GM12892 (cell line): ENCODE measurements at regions not wholly inside any gene's neighbourhood (a gene's known extent, or its start where the extent isn't known, plus 50 kb on each side); places are given as distances from the start of the nearest gene placed in this dataset.

Source experiments
- DNase-seq: peaks from one replicate; pipeline ENCODE4 v3.0.0; 2011; ENCODE audit not compliant: insufficient read length
- FAIRE-seq: peaks from 2 replicates; lab custom pipeline; 2011; peaks lifted over from hg19 to GRCh38; lab: Jason Lieb, UNC
- POLR2A ChIP-seq: IDR thresholded peaks from 2 replicates; pipeline ENCODE4 v1.6.1; 2011; ENCODE audit warnings: low read depth, low read length, control low read depth
- POLR2AphosphoS5 ChIP-seq: IDR thresholded peaks from 2 replicates; pipeline ENCODE4 v1.6.1; 2011; ENCODE audit warnings: low read depth, low read length, control low read depth
- TAF1 ChIP-seq: IDR thresholded peaks from 2 replicates; pipeline ENCODE4 v1.6.1; 2011; ENCODE audit warnings: low read depth, mild to moderate bottlenecking, control low read depth, low read length, borderline replicate concordance

GRCh38 chr4:108355186-108355901 is 186.6 kb upstream of the LEF1 start:
- DNase-seq (no peak), FAIRE-seq (no peak)
- TF ChIP-seq TAF1 (no peak), POLR2AphosphoS5 (no peak), POLR2A (no peak)

- no peak for FAIRE-seq
- TF ChIP-seq POLR2AphosphoS5 = no peak
- TF ChIP-seq TAF1 = no peak
- TF ChIP-seq POLR2A = no peak
- DNase-seq = no peak
These were observed 184.1 kb upstream of the LEF1 start for GRCh38 chr4:108352664-108353308.

GRCh38 chr4:108351791-108352190 is 183.1 kb upstream of the LEF1 start:
- DNase-seq (no peak), FAIRE-seq (no peak)
- TF ChIP-seq TAF1 (no peak), POLR2AphosphoS5 (no peak)

- TF ChIP-seq POLR2AphosphoS5 (no peak), POLR2A (no peak), TAF1 (no peak)
- FAIRE-seq (no peak), DNase-seq (no peak)
These were observed 181.6 kb upstream of the LEF1 start for GRCh38 chr4:108350332-108350731.

- DNase-seq (no peak), FAIRE-seq (no peak)
- TF ChIP-seq POLR2AphosphoS5 (no peak), POLR2A (no peak)
These were observed 178.1 kb upstream of the LEF1 start for GRCh38 chr4:108346818-108347210.

- DNase-seq (no peak), FAIRE-seq (no peak)
- TF ChIP-seq TAF1 = no peak
- no peak for TF ChIP-seq POLR2AphosphoS5
- TF ChIP-seq POLR2A = no peak
These were observed 177.4 kb upstream of the LEF1 start for GRCh38 chr4:108345862-108346817.

- DNase-seq (no peak), FAIRE-seq (peak; percentile 44)
- TF ChIP-seq POLR2A (no peak), POLR2AphosphoS5 (no peak), TAF1 (no peak)
These were observed 173.7 kb upstream of the LEF1 start for GRCh38 chr4:108342325-108342970.

- FAIRE-seq (no peak), DNase-seq (no peak)
- TF ChIP-seq POLR2A (no peak), TAF1 (no peak), POLR2AphosphoS5 (no peak)
These were observed 169.2 kb upstream of the LEF1 start for GRCh38 chr4:108337923-108338322.

GRCh38 chr4:108336076-108336475 is 167.3 kb upstream of the LEF1 start:
- TF ChIP-seq TAF1 = no peak
- TF ChIP-seq POLR2AphosphoS5 = no peak
- TF ChIP-seq POLR2A = no peak
- FAIRE-seq (no peak), DNase-seq (no peak)

- TF ChIP-seq TAF1 = no peak
- no peak for TF ChIP-seq POLR2A
- no peak for TF ChIP-seq POLR2AphosphoS5
- FAIRE-seq (no peak), DNase-seq (no peak)
These were observed 166.3 kb upstream of the LEF1 start for GRCh38 chr4:108335081-108335480.

GRCh38 chr4:108334031-108334430 is 165.3 kb upstream of the LEF1 start:
- no peak for TF ChIP-seq TAF1
- no peak for TF ChIP-seq POLR2AphosphoS5
- no peak for TF ChIP-seq POLR2A
- DNase-seq = no peak
- no peak for FAIRE-seq
